C1 segment of cervical spinal cord (tissue), 14 donors: ENCODE measurements at regions not wholly inside any gene's neighbourhood (a gene's known extent, or its start where the extent isn't known, plus 50 kb on each side); places are given as distances from the start of the nearest gene placed in this dataset.
"Not testable (repeated sequence)": the region's sequence is repeated elsewhere in the genome, so short reads cannot be mapped to it uniquely, and the experiment has no call there.

Experiments
- DNase-seq, 14 donors: peaks; one replicate each; lab custom pipeline; 2025; lab: John Stamatoyannopoulos, UW

GRCh38 chr3:5349343-5349742 lies 161.8 kb downstream of the EDEM1 start:
- DNase-seq, result no peak

GRCh38 chr3:5357089-5357488 lies 169.6 kb downstream of the EDEM1 start:
- DNase-seq, result no peak

DNA sequence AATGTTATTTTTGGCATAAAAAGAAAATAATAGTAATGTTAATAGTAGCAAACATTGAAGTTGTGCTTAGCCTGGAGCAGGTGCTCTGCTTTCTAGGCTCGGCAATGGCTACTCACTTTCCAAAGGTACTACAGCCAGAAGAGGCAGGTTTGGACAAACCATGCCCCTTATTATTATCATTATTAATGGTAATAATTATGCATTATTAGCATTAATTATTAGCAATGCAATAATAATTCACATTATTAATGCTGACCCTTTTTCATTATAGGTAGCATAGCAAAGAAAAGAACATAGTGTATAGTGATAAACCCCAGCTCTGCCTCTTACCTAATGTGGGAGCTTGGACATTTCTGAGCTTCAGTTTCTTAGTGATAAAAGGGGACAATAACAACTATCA lies 171.4 kb downstream of the EDEM1 start:
- no peak for DNase-seq

DNA sequence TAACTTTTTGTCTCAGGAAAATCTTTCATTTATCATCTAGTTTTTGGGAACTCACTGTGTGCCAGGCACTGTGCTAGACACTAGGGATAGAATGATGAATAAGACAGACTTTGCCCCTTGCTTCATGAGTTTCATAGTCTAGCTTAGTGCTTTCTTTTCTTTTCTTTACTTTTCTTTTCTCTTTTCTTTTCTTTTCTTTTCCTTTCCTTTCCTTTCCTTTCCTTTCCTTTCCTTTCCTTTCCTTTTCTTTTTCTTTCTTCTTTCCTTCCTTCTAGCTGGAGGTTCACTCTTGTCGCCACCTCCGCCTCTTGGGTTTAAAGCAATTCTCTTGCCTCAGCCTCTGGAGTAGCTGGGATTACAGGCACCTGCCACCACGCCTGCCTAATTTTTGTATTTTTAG lies 172.9 kb downstream of the EDEM1 start:
- DNase-seq, result no peak

DNA sequence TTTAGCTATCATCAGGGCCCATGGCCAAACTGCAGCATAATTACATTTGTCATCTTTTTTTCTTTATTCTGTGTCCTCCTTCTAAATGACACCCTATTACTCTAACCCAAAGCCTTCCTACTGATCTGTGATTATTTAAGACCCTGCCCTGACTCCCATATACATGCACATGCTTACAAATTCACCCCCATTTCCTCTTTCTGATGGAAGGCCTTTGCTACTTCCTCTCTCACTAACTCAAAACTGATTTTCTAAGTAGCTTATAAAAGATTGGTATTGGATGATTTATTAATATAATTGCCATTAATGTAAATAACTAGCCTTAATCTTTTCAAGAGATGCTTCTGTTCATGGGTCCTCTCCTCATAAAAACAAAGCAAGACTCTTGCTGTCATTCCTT lies 179.2 kb downstream of the EDEM1 start:
- no peak for DNase-seq

- DNase-seq, result not testable (repeated sequence)
These were observed 184.0 kb downstream of the EDEM1 start for GRCh38 chr3:5371555-5371954.

GRCh38 chr3:5376761-5377160 lies 189.3 kb downstream of the EDEM1 start:
- no peak for DNase-seq

DNA sequence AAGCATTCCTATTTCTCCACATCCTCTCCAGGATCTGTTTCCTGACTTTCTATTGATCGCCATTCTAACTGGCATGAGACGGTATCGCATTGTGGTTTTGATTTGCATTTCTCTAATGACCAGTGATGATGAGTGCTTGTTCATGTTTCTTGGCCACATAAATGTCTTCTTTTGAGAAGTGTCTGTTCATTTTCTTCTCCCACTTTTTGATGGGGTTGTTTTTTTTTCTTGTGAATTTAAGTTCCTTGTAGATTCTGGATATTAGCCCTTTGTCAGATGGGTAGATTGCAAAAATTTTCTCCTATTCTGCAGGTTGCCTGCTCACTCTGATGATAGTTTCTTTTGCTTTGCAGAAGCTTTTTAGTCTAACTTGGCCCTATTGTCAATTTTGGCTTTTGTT lies 191.8 kb downstream of the EDEM1 start:
- DNase-seq, result not testable (repeated sequence)

- not testable (repeated sequence) for DNase-seq
These were observed 196.2 kb downstream of the EDEM1 start for GRCh38 chr3:5383486-5384263.

DNA sequence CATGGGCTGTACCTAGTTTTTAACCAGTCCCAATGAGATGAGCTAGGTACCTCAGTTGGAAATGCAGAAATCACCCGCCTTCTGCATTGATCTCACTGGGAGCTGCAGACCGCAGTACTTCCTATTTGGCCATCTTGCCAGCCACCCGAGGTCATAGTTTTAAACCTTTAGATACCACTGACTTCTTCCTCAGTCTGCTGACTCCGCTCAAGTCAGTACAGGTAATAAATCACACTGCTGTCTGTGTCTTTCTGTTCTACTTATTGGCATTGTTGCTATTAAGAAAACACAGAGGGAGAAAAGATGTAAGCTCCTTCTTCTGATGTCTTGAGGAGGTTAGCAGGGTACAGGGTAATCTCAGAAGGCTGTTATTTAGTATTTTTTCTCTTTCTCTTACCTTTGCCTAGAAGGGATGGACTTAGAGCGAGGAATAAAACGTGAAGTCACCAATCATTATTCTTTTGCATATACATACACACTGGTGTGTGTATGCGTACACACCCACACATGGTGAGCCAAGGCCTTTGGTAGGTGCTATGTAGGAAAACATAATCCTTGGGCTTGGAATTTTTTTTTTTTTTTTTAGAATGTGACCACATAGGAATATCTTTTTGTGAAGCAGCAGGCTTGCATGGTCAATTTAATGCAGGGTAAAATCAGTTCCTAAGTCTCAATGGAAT lies 197.2 kb downstream of the EDEM1 start:
- no peak for DNase-seq

DNA sequence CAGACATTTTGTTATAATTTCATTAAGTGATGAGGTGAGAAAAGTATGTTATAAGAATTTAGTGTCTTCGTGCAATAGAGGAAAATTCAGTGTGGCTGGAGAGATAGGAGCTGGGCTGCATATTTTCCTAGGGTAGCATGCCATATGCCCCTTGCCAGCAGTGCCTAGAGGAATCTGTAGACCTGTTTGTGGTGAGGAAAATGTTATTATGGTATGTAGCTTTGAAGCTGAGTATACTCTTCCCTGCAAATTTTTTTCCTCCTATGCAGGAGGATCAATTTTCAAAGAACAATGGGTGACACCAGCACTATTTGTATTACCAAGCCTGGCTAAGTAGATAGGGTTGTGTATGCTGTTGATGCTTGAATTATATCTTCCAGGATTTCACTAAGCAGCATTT lies 200.6 kb downstream of the EDEM1 start:
- DNase-seq, result no peak

DNA sequence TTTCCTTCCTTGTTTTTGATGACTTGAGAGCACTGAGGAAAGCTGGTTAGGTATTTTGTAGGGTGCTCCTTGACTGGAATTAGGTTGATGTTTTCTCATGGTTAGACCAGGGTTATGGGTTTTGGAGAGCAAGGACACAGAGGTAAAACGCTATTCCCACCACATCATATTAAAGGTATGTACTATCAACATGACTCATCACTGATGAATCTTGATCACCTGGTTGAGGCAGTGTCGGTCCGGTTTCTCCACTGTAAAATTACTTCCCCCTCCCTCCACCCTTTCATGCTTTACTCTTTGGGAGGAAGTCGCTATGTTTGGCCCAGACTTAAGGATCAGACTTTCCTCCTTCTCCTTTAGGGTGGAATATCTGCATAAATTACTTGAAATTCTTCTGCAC lies 201.6 kb downstream of the EDEM1 start:
- DNase-seq, result no peak

- no peak for DNase-seq
These were observed 202.7 kb downstream of the EDEM1 start for GRCh38 chr3:5390221-5390620.

GRCh38 chr3:5390936-5391625 lies 203.6 kb downstream of the EDEM1 start:
- DNase-seq, result no peak

DNA sequence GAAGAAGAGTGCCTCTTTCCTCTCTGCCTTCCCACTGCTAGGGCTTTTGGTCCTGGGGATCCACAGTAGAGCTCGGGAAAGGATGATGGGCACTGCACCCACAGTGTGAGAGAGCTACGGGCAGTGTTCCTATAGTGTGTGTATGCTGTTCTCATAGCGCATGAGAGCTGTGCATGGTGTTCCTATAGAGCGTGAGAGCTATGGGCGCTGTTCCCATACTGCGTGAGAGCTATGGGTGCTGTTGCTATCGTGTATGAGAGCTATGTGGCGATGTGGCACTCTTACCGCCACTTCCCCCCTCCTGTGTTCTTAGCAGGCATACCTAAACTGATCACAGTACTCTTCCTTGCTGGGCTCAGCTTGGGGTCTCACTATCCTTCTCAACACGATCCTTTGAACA lies 213.5 kb downstream of the EDEM1 start:
- no peak for DNase-seq

DNA sequence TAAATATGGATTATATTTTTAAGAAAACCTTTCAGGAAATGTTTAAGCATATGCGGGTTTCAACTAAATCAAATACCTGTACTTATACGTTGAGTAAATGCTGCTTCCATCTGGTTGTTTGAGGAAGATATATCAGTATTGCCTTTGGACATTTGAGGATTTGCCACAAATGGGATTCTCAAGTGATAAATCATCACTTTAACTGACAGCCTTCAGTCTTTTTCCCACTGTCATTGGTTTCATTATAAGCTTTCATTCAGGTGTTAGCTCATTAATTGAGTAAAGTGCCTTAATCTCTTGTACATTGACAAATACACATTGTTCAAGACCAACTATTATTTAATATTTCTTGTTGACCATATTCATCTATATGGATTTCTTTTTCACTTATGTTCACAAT lies 217.2 kb downstream of the EDEM1 start:
- DNase-seq, result no peak

GRCh38 chr3:5411786-5412185 lies 224.3 kb downstream of the EDEM1 start:
- DNase-seq, result no peak

DNA sequence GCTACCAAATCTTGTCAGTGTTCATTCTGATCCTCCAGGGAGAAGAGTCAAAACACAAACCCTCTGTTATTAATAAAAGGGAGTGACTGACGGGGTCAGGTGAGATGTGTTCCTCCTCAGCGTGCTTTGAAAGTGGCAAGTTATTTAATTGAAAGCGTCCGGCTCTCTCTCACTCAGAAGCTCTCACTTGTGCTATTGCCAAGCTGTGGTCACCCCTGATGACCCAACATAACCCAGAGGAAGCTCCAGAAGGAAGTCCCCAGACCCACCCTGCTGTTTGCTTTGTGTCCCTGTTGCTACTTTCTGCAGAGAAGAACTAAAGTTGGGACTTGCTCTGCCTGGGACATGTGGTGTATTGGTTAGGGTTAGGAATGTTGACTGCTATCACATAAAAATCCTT lies 235.6 kb downstream of the EDEM1 start:
- DNase-seq, result no peak

DNA sequence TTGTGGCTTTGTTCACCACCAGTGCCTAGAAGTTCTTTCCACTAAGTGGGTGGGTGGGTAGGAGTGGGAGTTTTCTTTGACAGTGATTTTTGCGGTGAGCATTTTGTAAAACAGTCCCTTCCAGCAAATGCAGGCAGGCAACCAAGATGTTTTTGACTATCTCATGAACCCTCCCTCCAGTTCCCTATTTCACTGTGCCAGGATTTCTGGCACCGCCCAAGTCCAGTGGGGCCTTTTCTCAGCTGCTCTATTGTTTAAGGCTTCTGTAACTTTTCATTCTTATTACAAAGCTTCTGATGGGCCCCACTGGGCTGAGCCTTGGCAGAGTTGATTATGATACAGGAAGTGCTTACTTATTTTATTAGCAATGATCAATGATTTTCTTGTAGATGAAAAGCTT lies 236.0 kb downstream of the EDEM1 start:
- DNase-seq, result no peak

- DNase-seq, result no peak
These were observed 237.9 kb downstream of the EDEM1 start for GRCh38 chr3:5425371-5425770.

- peak in 12 of 14 donors; percentile 24 to 78 (median 56) for DNase-seq
These were observed 238.8 kb downstream of the EDEM1 start for GRCh38 chr3:5426094-5426883.

- no peak for DNase-seq
These were observed 239.5 kb downstream of the EDEM1 start for GRCh38 chr3:5427021-5427420.
